Fibroblast of skin of left biceps (primary cell): ENCODE measurements at regions not wholly inside any gene's neighbourhood (a gene's known extent, or its start where the extent isn't known, plus 50 kb on each side); places are given as distances from the start of the nearest gene placed in this dataset.
A peak's percentile ranks its signal among the peaks of the same experiment; 100 is the strongest.
"Not testable (repeated sequence)": the region's sequence is repeated elsewhere in the genome, so short reads cannot be mapped to it uniquely, and the experiment has no call there.

Experiments used
- DNase-seq, 2 experiments: peaks; one replicate each; pipeline ENCODE4 v3.0.0-alpha.2; 2013; ENCODE audit warnings: low read depth in 2 of 2

GRCh38 chr7:114293289-114294012 is 121.2 kb upstream of the FOXP2 start:
- DNase-seq, result no peak

- no peak for DNase-seq
These were observed 134.7 kb upstream of the FOXP2 start for GRCh38 chr7:114279901-114280300.

DNA sequence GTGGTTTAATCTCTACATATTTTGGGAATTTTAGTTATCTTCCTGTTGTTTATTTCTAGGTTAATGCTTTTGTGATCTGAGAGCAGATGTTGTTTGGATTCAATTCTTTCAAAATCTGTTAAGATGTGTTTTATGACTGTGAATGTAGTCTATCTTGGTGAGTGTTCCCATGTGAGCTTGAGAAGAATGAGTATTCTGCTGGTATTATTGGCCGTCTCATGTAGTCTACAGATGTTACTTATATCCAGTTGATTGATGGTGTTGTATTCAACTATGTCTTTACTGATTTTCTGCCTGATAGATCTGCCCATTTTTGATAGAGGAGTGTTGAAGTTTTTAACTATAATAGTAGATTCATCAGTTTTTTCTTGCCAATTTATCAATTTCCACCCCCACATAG is 141.4 kb upstream of the FOXP2 start:
- no peak for DNase-seq

GRCh38 chr7:114269714-114270113 is 144.9 kb upstream of the FOXP2 start:
- no peak for DNase-seq

GRCh38 chr7:114267550-114267949 is 147.1 kb upstream of the FOXP2 start:
- DNase-seq, result not testable (repeated sequence)

GRCh38 chr7:114264023-114264422 is 150.6 kb upstream of the FOXP2 start:
- DNase-seq, result no peak

GRCh38 chr7:114263219-114263618 is 151.4 kb upstream of the FOXP2 start:
- DNase-seq, result no peak

- no peak for DNase-seq
These were observed 159.2 kb upstream of the FOXP2 start for GRCh38 chr7:114255404-114255841.

DNA sequence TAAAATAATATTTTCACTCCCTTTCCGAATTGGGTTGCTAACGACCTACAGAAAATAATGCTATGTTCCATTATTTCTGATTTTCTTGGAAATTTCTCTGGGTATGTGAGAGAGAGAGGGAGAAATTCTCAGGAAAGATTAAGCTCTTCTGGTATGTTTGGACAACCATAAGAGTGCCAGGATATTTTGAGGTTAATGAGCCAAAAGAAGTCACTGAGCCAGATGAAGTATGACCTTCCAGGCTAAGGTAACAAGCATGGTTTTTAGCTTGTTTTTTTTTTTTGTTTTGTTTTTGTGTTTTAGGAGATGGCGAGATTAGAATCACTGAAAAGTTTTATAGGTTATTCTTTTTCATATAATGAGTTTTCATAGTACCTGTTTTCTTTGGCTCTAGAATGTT is 171.0 kb upstream of the FOXP2 start:
- DNase-seq, result no peak

GRCh38 chr7:114242992-114243507 is 171.6 kb upstream of the FOXP2 start:
- no peak for DNase-seq

GRCh38 chr7:114229246-114229645 is 185.4 kb upstream of the FOXP2 start:
- peak in 1 of 2 experiments; percentile 14 for DNase-seq

DNA sequence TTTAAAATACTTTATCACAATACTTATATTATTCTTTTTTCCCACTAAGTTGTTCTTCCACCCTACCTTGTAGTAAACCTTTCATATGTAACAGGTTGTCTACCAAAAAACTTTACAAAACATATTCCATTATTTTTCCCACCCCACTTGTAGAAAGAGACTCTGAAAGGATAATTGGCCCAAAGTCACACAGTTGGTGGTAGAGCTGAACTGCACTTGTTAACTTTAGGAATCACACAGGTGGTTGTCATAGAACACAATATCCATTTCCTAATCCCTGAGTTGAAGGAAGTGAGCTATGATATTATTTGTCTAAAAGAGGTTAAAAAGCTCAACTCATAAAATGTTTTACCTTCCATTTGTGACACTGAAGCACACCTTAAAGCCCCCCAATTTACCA is 188.8 kb upstream of the FOXP2 start:
- no peak for DNase-seq

GRCh38 chr7:114218283-114218682 is 196.3 kb upstream of the FOXP2 start:
- no peak for DNase-seq

- DNase-seq, result no peak
These were observed 197.4 kb upstream of the FOXP2 start for GRCh38 chr7:114217026-114217806.

GRCh38 chr7:114214466-114214865 is 200.1 kb upstream of the FOXP2 start:
- DNase-seq, result no peak

DNA sequence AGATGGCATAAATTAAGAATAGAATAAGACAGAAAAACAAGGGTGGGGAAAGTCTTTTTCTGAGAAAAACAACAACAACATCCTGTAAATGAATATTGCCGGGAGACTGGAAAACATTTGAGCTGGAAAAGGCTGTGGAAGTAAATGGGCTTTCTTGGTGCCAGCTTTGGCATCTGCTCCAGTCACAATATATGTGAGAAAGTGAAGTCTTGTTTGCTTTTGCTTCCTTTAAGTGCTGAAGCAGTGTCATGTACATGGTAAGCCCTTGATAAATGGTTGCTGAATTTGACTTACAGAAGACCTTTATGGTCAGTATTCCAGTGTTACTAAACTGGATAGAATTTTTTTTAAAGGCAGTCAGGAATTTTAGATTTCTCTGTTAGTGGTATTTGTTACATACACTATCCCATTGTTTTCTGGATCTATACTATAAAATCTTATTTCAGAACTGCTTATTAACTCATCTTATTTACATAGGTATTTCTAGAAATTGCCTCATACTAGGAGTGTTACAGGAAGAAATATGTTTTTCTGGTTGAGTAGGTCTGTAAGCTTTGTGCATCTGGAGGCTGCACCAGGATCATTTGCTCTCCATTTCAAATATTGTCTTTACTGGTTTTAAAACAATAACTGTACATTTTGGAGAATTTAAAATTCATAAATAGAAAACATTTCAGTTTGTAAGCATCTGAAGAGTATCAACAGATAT is 201.7 kb upstream of the FOXP2 start:
- DNase-seq, result no peak

DNA sequence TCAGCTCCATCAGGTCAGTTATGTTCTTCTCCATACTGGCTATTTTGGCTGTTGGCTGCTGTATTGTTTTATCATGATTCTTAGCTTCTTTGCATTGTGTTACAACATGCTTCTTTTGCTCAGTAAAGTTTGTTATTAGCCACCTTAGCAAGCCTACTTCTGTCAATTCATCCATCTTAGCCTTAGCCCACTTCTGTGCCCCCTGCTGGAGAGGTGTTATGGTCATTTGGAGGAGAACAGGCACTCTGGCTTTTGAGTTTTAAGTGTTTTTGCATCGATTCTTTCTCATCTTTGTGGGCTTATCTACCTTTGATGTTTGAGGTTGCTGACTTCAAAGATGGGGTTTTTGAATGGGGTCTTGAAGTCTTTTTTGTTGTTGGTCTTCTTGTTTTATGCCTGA is 204.6 kb upstream of the FOXP2 start:
- DNase-seq, result no peak

- DNase-seq, result no peak
These were observed 207.9 kb upstream of the FOXP2 start for GRCh38 chr7:114206688-114207087.

DNA sequence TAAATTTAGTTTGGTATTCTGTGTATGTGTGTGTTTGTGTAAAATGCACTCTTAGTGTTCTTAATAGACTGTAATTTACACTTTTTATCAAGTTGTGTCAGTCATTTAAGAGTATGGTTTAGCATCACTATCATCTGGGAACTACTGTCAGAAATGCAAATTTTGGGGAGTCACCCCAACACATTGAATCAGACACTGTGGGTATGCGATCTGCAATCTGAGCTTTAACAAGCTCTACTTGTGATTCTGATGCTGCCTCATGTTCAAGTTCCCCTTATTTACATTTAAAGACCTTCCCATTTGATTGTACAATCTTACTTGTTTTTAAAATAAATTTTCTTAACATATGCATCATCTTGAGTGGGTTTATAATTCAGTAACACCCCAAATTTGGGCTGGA is 218.1 kb upstream of the FOXP2 start:
- DNase-seq, result no peak

GRCh38 chr7:114190387-114190786 is 224.2 kb upstream of the FOXP2 start:
- no peak for DNase-seq

- DNase-seq, result no peak
These were observed 231.1 kb upstream of the FOXP2 start for GRCh38 chr7:114183311-114184088.

- DNase-seq, result no peak
These were observed 231.8 kb upstream of the FOXP2 start for GRCh38 chr7:114182837-114183236.
